GM20000 (cell line): ENCODE measurements at regions not wholly inside any gene's neighbourhood (a gene's known extent, or its start where the extent isn't known, plus 50 kb on each side); places are given as distances from the start of the nearest gene placed in this dataset.

Experiments
- DNase-seq: peaks from one replicate; pipeline ENCODE4 v3.0.0; 2012; ENCODE audit warnings: low spot score
- TF ChIP-seq, protein P1 (sequence below): IDR thresholded peaks from 2 replicates; pipeline ENCODE4 v1.5.1; 2012; ENCODE audit warnings: mild to moderate bottlenecking, control low read depth; ENCODE audit errors: extremely low read depth, missing control alignments

DNA sequence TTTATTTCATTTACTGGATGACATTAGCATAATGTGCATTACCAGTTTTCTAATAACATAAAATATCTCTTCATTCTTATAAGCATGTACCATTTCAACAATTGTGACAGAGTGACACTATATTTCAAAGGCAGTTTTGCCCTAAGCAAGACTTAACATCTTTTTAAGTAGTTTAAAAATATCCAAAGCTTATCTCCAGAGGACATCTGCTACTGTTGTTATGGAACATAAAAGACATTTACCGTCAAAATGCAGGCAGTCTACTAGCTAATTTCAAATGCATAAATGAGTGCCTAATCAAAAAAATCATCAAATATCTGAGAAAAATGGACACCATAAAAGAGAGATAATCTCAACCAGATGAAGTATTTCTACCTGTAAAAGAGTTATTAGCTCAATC lies 782.4 kb upstream of the BRINP3 start:
- no peak for DNase-seq
- TF ChIP-seq, protein P1, sequence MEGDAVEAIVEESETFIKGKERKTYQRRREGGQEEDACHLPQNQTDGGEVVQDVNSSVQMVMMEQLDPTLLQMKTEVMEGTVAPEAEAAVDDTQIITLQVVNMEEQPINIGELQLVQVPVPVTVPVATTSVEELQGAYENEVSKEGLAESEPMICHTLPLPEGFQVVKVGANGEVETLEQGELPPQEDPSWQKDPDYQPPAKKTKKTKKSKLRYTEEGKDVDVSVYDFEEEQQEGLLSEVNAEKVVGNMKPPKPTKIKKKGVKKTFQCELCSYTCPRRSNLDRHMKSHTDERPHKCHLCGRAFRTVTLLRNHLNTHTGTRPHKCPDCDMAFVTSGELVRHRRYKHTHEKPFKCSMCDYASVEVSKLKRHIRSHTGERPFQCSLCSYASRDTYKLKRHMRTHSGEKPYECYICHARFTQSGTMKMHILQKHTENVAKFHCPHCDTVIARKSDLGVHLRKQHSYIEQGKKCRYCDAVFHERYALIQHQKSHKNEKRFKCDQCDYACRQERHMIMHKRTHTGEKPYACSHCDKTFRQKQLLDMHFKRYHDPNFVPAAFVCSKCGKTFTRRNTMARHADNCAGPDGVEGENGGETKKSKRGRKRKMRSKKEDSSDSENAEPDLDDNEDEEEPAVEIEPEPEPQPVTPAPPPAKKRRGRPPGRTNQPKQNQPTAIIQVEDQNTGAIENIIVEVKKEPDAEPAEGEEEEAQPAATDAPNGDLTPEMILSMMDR: no peak

DNA sequence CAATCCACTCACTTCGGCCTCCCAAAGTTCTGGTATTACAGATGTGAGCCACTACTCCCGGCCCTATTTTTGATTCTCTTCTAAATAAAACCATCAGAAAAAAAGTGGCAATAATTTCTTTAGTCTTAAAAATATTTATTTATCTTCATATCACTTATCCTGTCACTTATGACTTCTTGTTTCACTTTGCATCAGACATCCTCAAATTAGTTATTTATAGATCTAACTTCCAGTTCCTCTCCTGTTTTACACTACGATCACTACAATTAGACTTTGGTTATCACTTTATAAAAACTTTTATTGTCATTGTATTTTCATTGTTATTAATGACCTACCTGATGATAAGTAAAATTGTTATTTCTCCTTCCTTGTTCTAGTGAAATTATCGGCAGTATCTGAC lies 783.4 kb upstream of the BRINP3 start:
- TF ChIP-seq, protein P1: no peak
- DNase-seq: no peak

GRCh38 chr1:191279266-191279800 lies 801.7 kb upstream of the BRINP3 start:
- TF ChIP-seq, protein P1: no peak
- DNase-seq: no peak

- no peak for DNase-seq
- TF ChIP-seq, protein P1: no peak
Observed at GRCh38 chr1:191284175-191284574, 806.5 kb upstream of the BRINP3 start.

GRCh38 chr1:191290441-191290840 lies 812.8 kb upstream of the BRINP3 start:
- TF ChIP-seq, protein P1: no peak
- DNase-seq: no peak

GRCh38 chr1:191305370-191305769 lies 827.7 kb upstream of the BRINP3 start:
- DNase-seq: no peak
- TF ChIP-seq, protein P1: no peak

DNA sequence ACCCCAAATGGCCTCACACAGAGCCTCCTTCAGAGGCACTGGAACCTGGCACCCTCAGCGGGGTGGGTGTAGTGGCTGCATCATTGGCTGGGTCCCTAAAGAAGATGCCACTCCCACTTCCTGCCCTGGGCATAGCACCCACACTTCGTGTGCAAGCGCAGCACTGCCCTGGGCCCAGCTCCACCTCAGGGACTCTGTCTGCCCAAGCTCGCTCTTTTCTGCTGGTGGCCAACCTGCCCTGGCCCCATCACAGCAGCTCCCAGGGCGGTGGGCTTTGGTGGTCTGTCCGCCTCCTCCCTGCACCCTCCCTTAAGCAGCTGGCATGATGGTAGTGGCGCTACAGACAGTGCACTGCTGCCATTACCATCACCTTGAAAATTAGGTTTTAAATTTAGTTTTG lies 829.3 kb upstream of the BRINP3 start:
- TF ChIP-seq, protein P1: no peak
- DNase-seq: no peak
